ENCODE measurements at regions not wholly inside any gene's neighbourhood (a gene's known extent, or its start where the extent isn't known, plus 50 kb on each side); places are given as distances from the start of the nearest gene placed in this dataset.

- TF ChIP-seq CTCF (conservative IDR thresholded peaks at IDR 0.05; ENCODE audit: low read length) (no peak), EZH2phosphoT487 (IDR thresholded peaks at IDR 0.05; ENCODE audit: borderline replicate concordance, low read depth, low read length) (no peak)
These were observed 272.0 kb downstream of the MAN2A1 start for GRCh38 chr5:109961751-109962150.
